ENCODE measurements at regions not wholly inside any gene's neighbourhood (a gene's known extent, or its start where the extent isn't known, plus 50 kb on each side); places are given as distances from the start of the nearest gene placed in this dataset.

GRCh38 chr14:76657846-76658245 is 103.4 kb upstream of the VASH1 start:
- Histone ChIP-seq H3K9me3 (replicated peaks in 1 of 2; ENCODE audit: control insufficient read depth in 1 of 2, insufficient read depth in 1 of 2, low read length in 2 of 2) (peaks cover 8 to 10% of the 10 kb centered on the region in 2 donors), H3K27me3 (ENCODE audit: control insufficient read depth in 2 of 2, insufficient read depth in 2 of 2, low read length in 2 of 2) (peaks cover 0 to 2% of the 10 kb centered on the region in 2 donors), H3K36me3 (replicated peaks in 1 of 2; ENCODE audit: control insufficient read depth in 1 of 2, insufficient read depth in 2 of 2, low read length in 2 of 2) (no peaks in the 10 kb centered on the region), H3K9ac (ENCODE audit: insufficient read depth, low read length, poor library complexity, severe bottlenecking) (no peak overlapping the region), H3K4me1 (ENCODE audit: control insufficient read depth in 1 of 2, insufficient read depth in 2 of 2, low read length in 2 of 2) (no peaks in the 10 kb centered on the region), H3K27ac (ENCODE audit: low read depth in 1 of 2, low read length in 2 of 2) (no peak overlapping the region), H2AFZ (ENCODE audit: insufficient read depth, low read depth, low read length, poor library complexity, severe bottlenecking) (no peak overlapping the region), H4K20me1 (ENCODE audit: insufficient read depth, low read length) (no peaks in the 10 kb centered on the region), H3K79me2 (ENCODE audit: insufficient read depth, low read length) (no peaks in the 10 kb centered on the region), H3K4me3 (replicated peaks in 1 of 3; ENCODE audit: low read depth in 2 of 3, low read length in 3 of 3) (no peak overlapping the region), H3K4me2 (replicated peaks; ENCODE audit: extremely low read depth, low read length, poor library complexity, severe bottlenecking) (no peak overlapping the region)
- no peak for DNase-seq
- intact Hi-C loops (cut with micrococcal nuclease): no loop called here
- H3K27ac Mint-ChIP-seq: no peak overlapping the region
- peaks cover 11 to 18% (median 14%) of the 10 kb centered on the region in 7 donors for H3K9me3 Mint-ChIP-seq
- TF ChIP-seq, protein P1, sequence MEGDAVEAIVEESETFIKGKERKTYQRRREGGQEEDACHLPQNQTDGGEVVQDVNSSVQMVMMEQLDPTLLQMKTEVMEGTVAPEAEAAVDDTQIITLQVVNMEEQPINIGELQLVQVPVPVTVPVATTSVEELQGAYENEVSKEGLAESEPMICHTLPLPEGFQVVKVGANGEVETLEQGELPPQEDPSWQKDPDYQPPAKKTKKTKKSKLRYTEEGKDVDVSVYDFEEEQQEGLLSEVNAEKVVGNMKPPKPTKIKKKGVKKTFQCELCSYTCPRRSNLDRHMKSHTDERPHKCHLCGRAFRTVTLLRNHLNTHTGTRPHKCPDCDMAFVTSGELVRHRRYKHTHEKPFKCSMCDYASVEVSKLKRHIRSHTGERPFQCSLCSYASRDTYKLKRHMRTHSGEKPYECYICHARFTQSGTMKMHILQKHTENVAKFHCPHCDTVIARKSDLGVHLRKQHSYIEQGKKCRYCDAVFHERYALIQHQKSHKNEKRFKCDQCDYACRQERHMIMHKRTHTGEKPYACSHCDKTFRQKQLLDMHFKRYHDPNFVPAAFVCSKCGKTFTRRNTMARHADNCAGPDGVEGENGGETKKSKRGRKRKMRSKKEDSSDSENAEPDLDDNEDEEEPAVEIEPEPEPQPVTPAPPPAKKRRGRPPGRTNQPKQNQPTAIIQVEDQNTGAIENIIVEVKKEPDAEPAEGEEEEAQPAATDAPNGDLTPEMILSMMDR (IDR thresholded peaks at IDR 0.05): no peak
- H3K4me3 Mint-ChIP-seq: no peak overlapping the region
- H3K27me3 Mint-ChIP-seq (ENCODE audit: low read depth in 3 of 3): peaks cover 2 to 14% (median 7%) of the 10 kb centered on the region in 3 donors
- no peaks in the 10 kb centered on the region for H3K4me1 Mint-ChIP-seq
- no peaks in the 10 kb centered on the region for H3K36me3 Mint-ChIP-seq

DNA sequence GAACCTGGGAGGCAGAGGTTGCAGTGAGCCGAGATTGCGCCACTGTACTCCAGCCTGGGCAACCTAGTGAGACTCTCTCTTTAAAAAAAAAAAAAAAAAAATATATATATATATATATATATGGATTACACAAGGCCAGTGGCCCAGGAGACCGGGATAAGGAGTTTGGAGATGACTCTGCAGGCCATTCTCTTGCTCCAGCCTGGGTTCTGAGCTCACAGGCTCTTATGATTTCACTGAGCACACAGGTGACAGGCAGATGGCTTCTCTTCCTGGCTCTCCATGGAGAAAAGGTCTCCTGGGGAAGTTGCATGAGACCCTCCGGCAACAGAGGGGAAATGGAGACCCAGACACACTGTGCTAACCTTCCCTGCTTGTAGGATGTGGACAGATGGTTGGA is 98.7 kb upstream of the VASH1 start:
- peaks cover 8 to 10% of the 10 kb centered on the region in 2 donors for H3K9me3 ChIP-seq (replicated peaks in 1 of 2; ENCODE audit: control insufficient read depth in 1 of 2, insufficient read depth in 1 of 2, low read length in 2 of 2)
- H3K4me3 ChIP-seq (replicated peaks in 1 of 3; ENCODE audit: low read depth in 2 of 3, low read length in 3 of 3): no peak overlapping the region
- H2AFZ ChIP-seq (ENCODE audit: insufficient read depth, low read depth, low read length, poor library complexity, severe bottlenecking): no peak overlapping the region
- Mint-ChIP-seq H3K27ac (no peak overlapping the region), H3K9me3 (peaks cover 11 to 18% (median 15%) of the 10 kb centered on the region in 7 donors), H3K4me3 (no peak overlapping the region), H3K27me3 (ENCODE audit: low read depth in 3 of 3) (peaks cover 5 to 10% (median 7%) of the 10 kb centered on the region in 3 donors), H3K36me3 (no peaks in the 10 kb centered on the region), H3K4me1 (no peaks in the 10 kb centered on the region)
- TF ChIP-seq, protein P1 (IDR thresholded peaks at IDR 0.05): no peak
- no peaks in the 10 kb centered on the region for H4K20me1 ChIP-seq (ENCODE audit: insufficient read depth, low read length)
- H3K9ac ChIP-seq (ENCODE audit: insufficient read depth, low read length, poor library complexity, severe bottlenecking): no peak overlapping the region
- H3K79me2 ChIP-seq (ENCODE audit: insufficient read depth, low read length): no peaks in the 10 kb centered on the region
- H3K27me3 ChIP-seq (ENCODE audit: control insufficient read depth in 2 of 2, insufficient read depth in 2 of 2, low read length in 2 of 2): peaks cover 0 to 2% of the 10 kb centered on the region in 2 donors
- no peak overlapping the region for H3K4me2 ChIP-seq (replicated peaks; ENCODE audit: extremely low read depth, low read length, poor library complexity, severe bottlenecking)
- WGBS (ENCODE audit: insufficient coverage): 100% methylated on average over 1 of the region's 4 CpGs
- H3K27ac ChIP-seq (ENCODE audit: low read depth in 1 of 2, low read length in 2 of 2): no peak overlapping the region
- no peaks in the 10 kb centered on the region for H3K36me3 ChIP-seq (replicated peaks in 1 of 2; ENCODE audit: control insufficient read depth in 1 of 2, insufficient read depth in 2 of 2, low read length in 2 of 2)
- no peaks in the 10 kb centered on the region for H3K4me1 ChIP-seq (ENCODE audit: control insufficient read depth in 1 of 2, insufficient read depth in 2 of 2, low read length in 2 of 2)
- intact Hi-C loops (cut with micrococcal nuclease): no loop called here
- DNase-seq: no peak
